PC-9 (cell line): ENCODE measurements at regions not wholly inside any gene's neighbourhood (a gene's known extent, or its start where the extent isn't known, plus 50 kb on each side); places are given as distances from the start of the nearest gene placed in this dataset.

Experiments
- EZH2 ChIP-seq: fragments of 200-600 bp; sonication (generic); IDR thresholded peaks from 2 replicates; pipeline ENCODE4 v1.8.0; 2017; ENCODE audit warnings: antibody characterized with exemption, low read depth
- TF ChIP-seq, protein P1 (sequence below): fragments of 200-600 bp; sonication (generic); conservative IDR thresholded peaks from 2 replicates; pipeline ENCODE4 v1.6.1; 2017; ENCODE audit warnings: mixed run types, antibody characterized with exemption, mild to moderate bottlenecking, moderate library complexity

DNA sequence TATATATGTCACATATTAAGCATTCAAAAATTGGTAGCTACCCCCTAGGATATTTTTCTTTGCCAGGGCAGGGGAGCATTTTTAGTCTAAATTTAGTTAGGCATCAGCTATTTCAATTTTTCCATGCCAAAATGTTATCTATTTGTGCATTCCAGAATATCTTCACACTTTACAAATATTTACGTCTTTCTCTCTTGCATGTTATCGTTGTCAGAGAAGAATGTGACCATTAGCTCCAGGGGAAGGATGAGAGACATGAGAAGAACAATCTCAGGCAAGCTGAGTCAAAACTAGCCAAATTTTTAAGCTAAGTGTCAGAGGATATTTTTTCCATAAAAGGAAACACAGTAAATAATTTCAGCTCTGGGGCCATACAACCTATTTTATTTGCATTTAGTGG lies 885.0 kb upstream of the EPHA5 start:
- TF ChIP-seq, protein P1, sequence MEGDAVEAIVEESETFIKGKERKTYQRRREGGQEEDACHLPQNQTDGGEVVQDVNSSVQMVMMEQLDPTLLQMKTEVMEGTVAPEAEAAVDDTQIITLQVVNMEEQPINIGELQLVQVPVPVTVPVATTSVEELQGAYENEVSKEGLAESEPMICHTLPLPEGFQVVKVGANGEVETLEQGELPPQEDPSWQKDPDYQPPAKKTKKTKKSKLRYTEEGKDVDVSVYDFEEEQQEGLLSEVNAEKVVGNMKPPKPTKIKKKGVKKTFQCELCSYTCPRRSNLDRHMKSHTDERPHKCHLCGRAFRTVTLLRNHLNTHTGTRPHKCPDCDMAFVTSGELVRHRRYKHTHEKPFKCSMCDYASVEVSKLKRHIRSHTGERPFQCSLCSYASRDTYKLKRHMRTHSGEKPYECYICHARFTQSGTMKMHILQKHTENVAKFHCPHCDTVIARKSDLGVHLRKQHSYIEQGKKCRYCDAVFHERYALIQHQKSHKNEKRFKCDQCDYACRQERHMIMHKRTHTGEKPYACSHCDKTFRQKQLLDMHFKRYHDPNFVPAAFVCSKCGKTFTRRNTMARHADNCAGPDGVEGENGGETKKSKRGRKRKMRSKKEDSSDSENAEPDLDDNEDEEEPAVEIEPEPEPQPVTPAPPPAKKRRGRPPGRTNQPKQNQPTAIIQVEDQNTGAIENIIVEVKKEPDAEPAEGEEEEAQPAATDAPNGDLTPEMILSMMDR = no peak
- no peak for TF ChIP-seq EZH2
